GM12801 (cell line): ENCODE measurements at regions not wholly inside any gene's neighbourhood (a gene's known extent, or its start where the extent isn't known, plus 50 kb on each side); places are given as distances from the start of the nearest gene placed in this dataset.

Experiments used
- CTCF ChIP-seq: IDR thresholded peaks from one replicate; pipeline ENCODE4 v1.5.1; 2011; ENCODE audit warnings: control low read depth; ENCODE audit not compliant: insufficient read length; ENCODE audit errors: extremely low read depth

GRCh38 chr11:28491431-28491830 is 383.2 kb downstream of the METTL15 start:
- no peak for TF ChIP-seq CTCF

GRCh38 chr11:28490773-28491382 is 382.7 kb downstream of the METTL15 start:
- no peak for TF ChIP-seq CTCF

DNA sequence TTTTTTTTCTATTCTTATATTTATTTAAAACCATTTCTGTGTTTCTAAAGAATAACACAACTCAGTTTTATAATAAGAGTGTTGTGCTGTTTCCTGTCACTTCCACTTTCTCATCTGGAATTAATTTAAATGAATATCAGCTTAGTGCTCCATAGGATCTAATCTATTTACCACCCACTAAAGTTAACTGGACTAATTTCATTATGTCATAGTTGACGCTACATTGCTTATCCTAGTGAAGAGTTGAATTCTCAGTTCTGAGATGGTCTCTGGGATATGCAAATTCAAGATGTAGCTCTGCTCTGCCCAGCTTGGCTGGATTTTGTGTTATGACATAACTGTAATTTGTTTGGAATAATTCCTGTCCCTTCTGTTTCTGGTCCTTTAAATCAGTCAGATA is 380.1 kb downstream of the METTL15 start:
- no peak for TF ChIP-seq CTCF

GRCh38 chr11:28483072-28483867 is 375.1 kb downstream of the METTL15 start:
- no peak for TF ChIP-seq CTCF

DNA sequence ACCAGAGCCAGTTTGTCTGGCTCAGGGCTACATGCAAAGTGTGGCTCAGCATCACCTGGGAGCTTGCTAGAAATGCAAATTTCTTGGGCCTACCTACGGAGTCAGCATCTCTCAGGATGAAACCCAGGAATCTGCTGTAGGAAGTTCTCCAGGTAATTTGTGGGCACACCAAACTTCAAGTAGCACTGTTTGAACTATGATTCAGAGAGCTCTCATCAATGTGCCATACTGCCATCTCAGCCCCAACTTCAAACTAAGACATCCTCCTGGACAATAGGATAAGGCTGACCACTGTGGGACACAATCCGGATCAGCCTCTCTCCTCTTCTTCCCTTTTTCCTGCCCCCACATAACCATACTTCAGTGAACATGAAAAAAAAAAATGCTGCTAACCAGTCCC is 374.5 kb downstream of the METTL15 start:
- TF ChIP-seq CTCF, result no peak

DNA sequence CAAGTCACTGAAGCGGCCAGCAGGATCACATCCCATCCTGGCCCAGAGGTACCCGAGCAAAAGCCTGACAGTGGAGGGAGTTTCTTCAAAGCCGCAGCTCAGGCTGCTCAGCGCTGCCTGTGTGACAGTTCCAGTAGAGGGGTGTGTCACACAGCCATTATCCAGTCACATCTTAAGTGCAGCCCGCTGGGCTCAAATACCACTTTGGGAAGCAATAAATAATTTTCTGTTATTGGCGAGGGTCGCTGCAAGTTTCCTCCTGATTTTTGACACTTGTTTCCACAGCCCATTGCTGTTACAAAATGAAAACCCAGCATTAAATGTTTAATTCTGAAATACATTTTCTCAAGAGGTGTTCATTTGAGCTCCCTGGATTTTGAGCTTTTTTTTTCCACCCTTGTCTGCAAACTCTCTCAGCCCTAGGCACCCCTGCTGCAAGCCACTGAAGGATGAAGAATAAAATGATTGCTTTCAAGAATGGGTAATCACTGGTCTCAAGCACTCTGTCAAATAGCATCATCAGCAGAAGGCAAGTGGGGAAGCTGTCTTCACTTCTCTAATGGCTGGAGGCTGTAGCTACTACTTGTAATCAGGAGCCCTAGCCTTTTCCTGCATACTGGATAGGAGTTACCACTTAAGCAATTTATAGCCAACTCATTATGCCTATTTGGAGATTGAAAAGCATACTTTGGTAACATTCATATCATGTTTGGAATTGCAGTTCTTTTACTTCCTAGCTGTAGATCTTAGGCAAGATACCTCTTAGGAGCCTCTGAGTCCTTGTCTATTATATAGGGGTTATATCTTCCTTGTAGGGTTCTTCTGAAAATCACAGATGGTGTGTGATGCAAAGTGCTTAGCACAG is 373.7 kb downstream of the METTL15 start:
- no peak for TF ChIP-seq CTCF

GRCh38 chr11:28480406-28480805 is 372.2 kb downstream of the METTL15 start:
- TF ChIP-seq CTCF, result no peak
